ENCODE measurements at regions not wholly inside any gene's neighbourhood (a gene's known extent, or its start where the extent isn't known, plus 50 kb on each side); places are given as distances from the start of the nearest gene placed in this dataset.

- TF ChIP-seq CTCF (IDR thresholded peaks at IDR 0.05) (no peak), POLR2A (IDR thresholded peaks at IDR 0.05) (no peak)
Observed at GRCh38 chr1:5140962-5141361, 486.6 kb downstream of the AJAP1 start.
